Glomerular endothelial cell (primary cell): ENCODE measurements at regions not wholly inside any gene's neighbourhood (a gene's known extent, or its start where the extent isn't known, plus 50 kb on each side); places are given as distances from the start of the nearest gene placed in this dataset.
A peak's percentile ranks its signal among the peaks of the same experiment; 100 is the strongest.

ENCODE experiments used
- DNase-seq: peaks from one replicate; pipeline ENCODE4 v3.0.0-alpha.2; 2011; ENCODE audit warnings: low read depth, low spot score; ENCODE audit errors: extremely low read depth

GRCh38 chr5:96142184-96142781 lies 180.6 kb upstream of the ELL2 start:
- no peak for DNase-seq

- DNase-seq: no peak
Measured at GRCh38 chr5:96141749-96142148, 180.1 kb upstream of the ELL2 start.

- no peak for DNase-seq
Measured at GRCh38 chr5:96140496-96140895, 178.8 kb upstream of the ELL2 start.

- no peak for DNase-seq
Measured at GRCh38 chr5:96140084-96140483, 178.4 kb upstream of the ELL2 start.

GRCh38 chr5:96134886-96135285 lies 173.2 kb upstream of the ELL2 start:
- DNase-seq: no peak

- DNase-seq: no peak
Measured at GRCh38 chr5:96133341-96134079, 171.9 kb upstream of the ELL2 start.

- no peak for DNase-seq
Measured at GRCh38 chr5:96129276-96129675, 167.6 kb upstream of the ELL2 start.

- DNase-seq: no peak
Measured at GRCh38 chr5:96128204-96128864, 166.7 kb upstream of the ELL2 start.

GRCh38 chr5:96127538-96127937 lies 165.9 kb upstream of the ELL2 start:
- DNase-seq: no peak

GRCh38 chr5:96125231-96125891 lies 163.7 kb upstream of the ELL2 start:
- DNase-seq: no peak

- no peak for DNase-seq
Measured at GRCh38 chr5:96124589-96124988, 162.9 kb upstream of the ELL2 start.

GRCh38 chr5:96123418-96123817 lies 161.8 kb upstream of the ELL2 start:
- no peak for DNase-seq

GRCh38 chr5:96121364-96121763 lies 159.7 kb upstream of the ELL2 start:
- DNase-seq: no peak

- DNase-seq: no peak
Measured at GRCh38 chr5:96120120-96120519, 158.5 kb upstream of the ELL2 start.

- DNase-seq: no peak
Measured at GRCh38 chr5:96117771-96118651, 156.4 kb upstream of the ELL2 start.

- peak; percentile 7 for DNase-seq
Measured at GRCh38 chr5:96115147-96115807, 153.6 kb upstream of the ELL2 start.

- no peak for DNase-seq
Measured at GRCh38 chr5:96114736-96115135, 153.1 kb upstream of the ELL2 start.

- DNase-seq: no peak
Measured at GRCh38 chr5:96113170-96113939, 151.7 kb upstream of the ELL2 start.

- no peak for DNase-seq
Measured at GRCh38 chr5:96112703-96113102, 151.1 kb upstream of the ELL2 start.
